ENCODE measurements at regions not wholly inside any gene's neighbourhood (a gene's known extent, or its start where the extent isn't known, plus 50 kb on each side); places are given as distances from the start of the nearest gene placed in this dataset.

DNA sequence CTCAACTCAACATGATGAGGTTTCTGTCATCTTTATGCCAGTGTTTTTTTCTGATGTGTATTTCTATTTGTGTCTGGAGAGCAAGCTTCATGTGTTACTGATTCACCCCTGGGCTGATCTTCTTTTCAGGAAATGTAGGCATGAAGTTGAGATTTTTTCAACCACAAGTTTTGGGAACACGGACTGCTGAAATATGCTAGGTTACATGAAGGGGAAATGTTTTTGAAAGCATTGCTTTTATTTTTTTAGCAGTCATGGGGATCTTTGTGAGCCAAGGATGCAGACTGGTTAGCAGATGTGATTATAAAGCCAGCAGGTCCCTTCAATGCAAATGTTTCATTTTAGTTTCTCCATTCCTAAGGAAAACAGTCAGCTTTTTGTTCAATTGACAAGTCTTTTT lies 219.3 kb upstream of the COL8A1 start:
- TF ChIP-seq, protein P1, sequence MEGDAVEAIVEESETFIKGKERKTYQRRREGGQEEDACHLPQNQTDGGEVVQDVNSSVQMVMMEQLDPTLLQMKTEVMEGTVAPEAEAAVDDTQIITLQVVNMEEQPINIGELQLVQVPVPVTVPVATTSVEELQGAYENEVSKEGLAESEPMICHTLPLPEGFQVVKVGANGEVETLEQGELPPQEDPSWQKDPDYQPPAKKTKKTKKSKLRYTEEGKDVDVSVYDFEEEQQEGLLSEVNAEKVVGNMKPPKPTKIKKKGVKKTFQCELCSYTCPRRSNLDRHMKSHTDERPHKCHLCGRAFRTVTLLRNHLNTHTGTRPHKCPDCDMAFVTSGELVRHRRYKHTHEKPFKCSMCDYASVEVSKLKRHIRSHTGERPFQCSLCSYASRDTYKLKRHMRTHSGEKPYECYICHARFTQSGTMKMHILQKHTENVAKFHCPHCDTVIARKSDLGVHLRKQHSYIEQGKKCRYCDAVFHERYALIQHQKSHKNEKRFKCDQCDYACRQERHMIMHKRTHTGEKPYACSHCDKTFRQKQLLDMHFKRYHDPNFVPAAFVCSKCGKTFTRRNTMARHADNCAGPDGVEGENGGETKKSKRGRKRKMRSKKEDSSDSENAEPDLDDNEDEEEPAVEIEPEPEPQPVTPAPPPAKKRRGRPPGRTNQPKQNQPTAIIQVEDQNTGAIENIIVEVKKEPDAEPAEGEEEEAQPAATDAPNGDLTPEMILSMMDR (IDR thresholded peaks at IDR 0.05): no peak
- no peak for TF ChIP-seq POLR2A (IDR thresholded peaks at IDR 0.05)

Measured in esophagus squamous epithelium (tissue), 4 donors.